SK-N-MC (cell line): ENCODE measurements at regions not wholly inside any gene's neighbourhood (a gene's known extent, or its start where the extent isn't known, plus 50 kb on each side); places are given as distances from the start of the nearest gene placed in this dataset.

Experiments used
- EZH2 ChIP-seq: fragments of 200-600 bp; sonication (generic); IDR thresholded peaks from one replicate; pipeline ENCODE4 v1.6.1; 2017; ENCODE audit warnings: antibody characterized with exemption
- POLR2AphosphoS5 ChIP-seq: IDR thresholded peaks from 2 replicates; pipeline ENCODE4 v1.6.1; 2012; ENCODE audit warnings: mild to moderate bottlenecking, low read depth, low read length, borderline replicate concordance

DNA sequence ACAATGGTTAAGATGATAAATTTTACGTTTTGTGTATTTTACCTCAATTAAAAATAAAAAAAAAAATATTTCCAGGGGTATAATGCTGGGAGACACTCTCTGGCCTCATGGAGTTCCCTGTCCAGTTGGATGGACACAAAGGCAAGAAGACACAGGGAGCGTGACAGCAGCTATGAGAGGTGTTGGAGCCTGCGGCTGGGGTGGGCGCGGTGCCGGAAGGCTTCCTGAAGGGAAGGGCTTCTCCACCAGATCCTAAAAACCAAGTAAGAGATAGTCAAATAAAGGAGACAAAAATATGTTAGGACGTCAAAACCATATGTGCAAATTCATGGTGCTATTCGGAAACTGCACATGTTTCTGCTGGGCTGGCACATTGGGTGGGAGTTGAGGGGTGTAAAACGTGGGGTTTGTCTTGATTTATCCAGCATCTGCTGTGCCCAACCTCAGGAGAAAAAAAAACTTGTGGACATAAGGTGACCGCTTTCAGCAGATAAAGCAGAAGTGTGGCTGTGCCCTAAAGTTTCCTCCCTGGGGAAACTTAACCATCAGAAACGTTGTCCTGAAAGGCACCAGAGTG is 467.6 kb downstream of the RNF144A start:
- TF ChIP-seq EZH2 = no peak
- no peak for TF ChIP-seq POLR2AphosphoS5
